ENCODE measurements at regions not wholly inside any gene's neighbourhood (a gene's known extent, or its start where the extent isn't known, plus 50 kb on each side); places are given as distances from the start of the nearest gene placed in this dataset.

GRCh38 chr22:48884786-48885185 is 942.9 kb downstream of the BRD1 start:
- Histone ChIP-seq H3K4me1 (ENCODE audit: control insufficient read depth, insufficient read depth, low read length, poor library complexity, severe bottlenecking) (no peaks in the 10 kb centered on the region), H3K9me3 (ENCODE audit: control insufficient read depth, low read length) (no peaks in the 10 kb centered on the region), H3K36me3 (ENCODE audit: control insufficient read depth, insufficient read depth, low read length) (no peaks in the 10 kb centered on the region), H3K4me3 (ENCODE audit: insufficient read depth, low read depth, low read length, poor library complexity, severe bottlenecking) (no peak overlapping the region), H3K27me3 (replicated peaks; ENCODE audit: control insufficient read depth, insufficient read depth, low read length, poor library complexity, severe bottlenecking) (no peaks in the 10 kb centered on the region), H3K27ac (ENCODE audit: insufficient read depth, low read length, poor library complexity, severe bottlenecking) (no peak overlapping the region)
- no peak for DNase-seq

- no peaks in the 10 kb centered on the region for H3K9me3 ChIP-seq (ENCODE audit: control insufficient read depth, low read length)
- H3K4me1 ChIP-seq (ENCODE audit: control insufficient read depth, insufficient read depth, low read length, poor library complexity, severe bottlenecking): no peaks in the 10 kb centered on the region
- no peaks in the 10 kb centered on the region for H3K36me3 ChIP-seq (ENCODE audit: control insufficient read depth, insufficient read depth, low read length)
- DNase-seq: no peak
- no peak overlapping the region for H3K27ac ChIP-seq (ENCODE audit: insufficient read depth, low read length, poor library complexity, severe bottlenecking)
- no peaks in the 10 kb centered on the region for H3K27me3 ChIP-seq (replicated peaks; ENCODE audit: control insufficient read depth, insufficient read depth, low read length, poor library complexity, severe bottlenecking)
- no peak overlapping the region for H3K4me3 ChIP-seq (ENCODE audit: insufficient read depth, low read depth, low read length, poor library complexity, severe bottlenecking)
These were observed 943.3 kb downstream of the BRD1 start for GRCh38 chr22:48884324-48884723.

- no peaks in the 10 kb centered on the region for H3K27me3 ChIP-seq (replicated peaks; ENCODE audit: control insufficient read depth, insufficient read depth, low read length, poor library complexity, severe bottlenecking)
These were observed 944.3 kb downstream of the BRD1 start for GRCh38 chr22:48883211-48883960.

GRCh38 chr22:48882636-48883200 is 945.0 kb downstream of the BRD1 start:
- Histone ChIP-seq H3K36me3 (ENCODE audit: control insufficient read depth, insufficient read depth, low read length) (no peaks in the 10 kb centered on the region), H3K4me1 (ENCODE audit: control insufficient read depth, insufficient read depth, low read length, poor library complexity, severe bottlenecking) (no peaks in the 10 kb centered on the region), H3K9me3 (ENCODE audit: control insufficient read depth, low read length) (no peaks in the 10 kb centered on the region), H3K27ac (ENCODE audit: insufficient read depth, low read length, poor library complexity, severe bottlenecking) (no peak overlapping the region), H3K27me3 (replicated peaks; ENCODE audit: control insufficient read depth, insufficient read depth, low read length, poor library complexity, severe bottlenecking) (no peaks in the 10 kb centered on the region), H3K4me3 (ENCODE audit: insufficient read depth, low read depth, low read length, poor library complexity, severe bottlenecking) (no peak overlapping the region)
- DNase-seq: no peak

More at GRCh38 chr22:48883211-48883960, 944.3 kb downstream of the BRD1 start:
- H3K4me1 ChIP-seq (ENCODE audit: control insufficient read depth, insufficient read depth, low read length, poor library complexity, severe bottlenecking): no peaks in the 10 kb centered on the region
- no peaks in the 10 kb centered on the region for H3K36me3 ChIP-seq (ENCODE audit: control insufficient read depth, insufficient read depth, low read length)
- no peak for DNase-seq
- H3K9me3 ChIP-seq (ENCODE audit: control insufficient read depth, low read length): no peaks in the 10 kb centered on the region
- no peak overlapping the region for H3K4me3 ChIP-seq (ENCODE audit: insufficient read depth, low read depth, low read length, poor library complexity, severe bottlenecking)
- no peak overlapping the region for H3K27ac ChIP-seq (ENCODE audit: insufficient read depth, low read length, poor library complexity, severe bottlenecking)

- Histone ChIP-seq H3K27ac (ENCODE audit: insufficient read depth, low read length, poor library complexity, severe bottlenecking) (no peak overlapping the region), H3K27me3 (replicated peaks; ENCODE audit: control insufficient read depth, insufficient read depth, low read length, poor library complexity, severe bottlenecking) (no peaks in the 10 kb centered on the region), H3K9me3 (ENCODE audit: control insufficient read depth, low read length) (no peaks in the 10 kb centered on the region)
These were observed 946.2 kb downstream of the BRD1 start for GRCh38 chr22:48881326-48881980.

GRCh38 chr22:48880749-48881148 is 946.9 kb downstream of the BRD1 start:
- Histone ChIP-seq H3K27me3 (replicated peaks; ENCODE audit: control insufficient read depth, insufficient read depth, low read length, poor library complexity, severe bottlenecking) (no peaks in the 10 kb centered on the region), H3K36me3 (ENCODE audit: control insufficient read depth, insufficient read depth, low read length) (no peaks in the 10 kb centered on the region), H3K27ac (ENCODE audit: insufficient read depth, low read length, poor library complexity, severe bottlenecking) (no peak overlapping the region), H3K4me1 (ENCODE audit: control insufficient read depth, insufficient read depth, low read length, poor library complexity, severe bottlenecking) (no peaks in the 10 kb centered on the region), H3K9me3 (ENCODE audit: control insufficient read depth, low read length) (no peaks in the 10 kb centered on the region), H3K4me3 (ENCODE audit: insufficient read depth, low read depth, low read length, poor library complexity, severe bottlenecking) (no peak overlapping the region)
- no peak for DNase-seq

More at GRCh38 chr22:48881326-48881980, 946.2 kb downstream of the BRD1 start:
- DNase-seq: no peak
- no peak overlapping the region for H3K4me3 ChIP-seq (ENCODE audit: insufficient read depth, low read depth, low read length, poor library complexity, severe bottlenecking)
- H3K36me3 ChIP-seq (ENCODE audit: control insufficient read depth, insufficient read depth, low read length): no peaks in the 10 kb centered on the region
- no peaks in the 10 kb centered on the region for H3K4me1 ChIP-seq (ENCODE audit: control insufficient read depth, insufficient read depth, low read length, poor library complexity, severe bottlenecking)

GRCh38 chr22:48876951-48877350 is 950.7 kb downstream of the BRD1 start:
- no peak overlapping the region for H3K4me3 ChIP-seq (ENCODE audit: insufficient read depth, low read depth, low read length, poor library complexity, severe bottlenecking)
- H3K36me3 ChIP-seq (ENCODE audit: control insufficient read depth, insufficient read depth, low read length): no peaks in the 10 kb centered on the region
- H3K9me3 ChIP-seq (ENCODE audit: control insufficient read depth, low read length): no peaks in the 10 kb centered on the region
- no peaks in the 10 kb centered on the region for H3K27me3 ChIP-seq (replicated peaks; ENCODE audit: control insufficient read depth, insufficient read depth, low read length, poor library complexity, severe bottlenecking)
- no peak for DNase-seq
- no peaks in the 10 kb centered on the region for H3K4me1 ChIP-seq (ENCODE audit: control insufficient read depth, insufficient read depth, low read length, poor library complexity, severe bottlenecking)
- no peak overlapping the region for H3K27ac ChIP-seq (ENCODE audit: insufficient read depth, low read length, poor library complexity, severe bottlenecking)

- no peak for DNase-seq
- no peak overlapping the region for H3K27ac ChIP-seq (ENCODE audit: insufficient read depth, low read length, poor library complexity, severe bottlenecking)
- H3K36me3 ChIP-seq (ENCODE audit: control insufficient read depth, insufficient read depth, low read length): no peaks in the 10 kb centered on the region
- H3K4me1 ChIP-seq (ENCODE audit: control insufficient read depth, insufficient read depth, low read length, poor library complexity, severe bottlenecking): no peaks in the 10 kb centered on the region
- H3K27me3 ChIP-seq (replicated peaks; ENCODE audit: control insufficient read depth, insufficient read depth, low read length, poor library complexity, severe bottlenecking): no peaks in the 10 kb centered on the region
- no peaks in the 10 kb centered on the region for H3K9me3 ChIP-seq (ENCODE audit: control insufficient read depth, low read length)
- no peak overlapping the region for H3K4me3 ChIP-seq (ENCODE audit: insufficient read depth, low read depth, low read length, poor library complexity, severe bottlenecking)
These were observed 952.7 kb downstream of the BRD1 start for GRCh38 chr22:48874956-48875355.

GRCh38 chr22:48873191-48873520 is 954.5 kb downstream of the BRD1 start:
- Histone ChIP-seq H3K4me1 (ENCODE audit: control insufficient read depth, insufficient read depth, low read length, poor library complexity, severe bottlenecking) (no peaks in the 10 kb centered on the region), H3K27me3 (replicated peaks; ENCODE audit: control insufficient read depth, insufficient read depth, low read length, poor library complexity, severe bottlenecking) (no peaks in the 10 kb centered on the region), H3K36me3 (ENCODE audit: control insufficient read depth, insufficient read depth, low read length) (no peaks in the 10 kb centered on the region), H3K27ac (ENCODE audit: insufficient read depth, low read length, poor library complexity, severe bottlenecking) (no peak overlapping the region), H3K9me3 (ENCODE audit: control insufficient read depth, low read length) (no peaks in the 10 kb centered on the region), H3K4me3 (ENCODE audit: insufficient read depth, low read depth, low read length, poor library complexity, severe bottlenecking) (no peak overlapping the region)
- no peak for DNase-seq
